Muscle of back (tissue), 3 donors: ENCODE measurements at regions not wholly inside any gene's neighbourhood (a gene's known extent, or its start where the extent isn't known, plus 50 kb on each side); places are given as distances from the start of the nearest gene placed in this dataset.

ENCODE experiments used
- DNase-seq, 3 donors: peaks; one replicate each; pipeline versions ENCODE4 v3.0.0 to v3.0.0-alpha.2; 2013

DNA sequence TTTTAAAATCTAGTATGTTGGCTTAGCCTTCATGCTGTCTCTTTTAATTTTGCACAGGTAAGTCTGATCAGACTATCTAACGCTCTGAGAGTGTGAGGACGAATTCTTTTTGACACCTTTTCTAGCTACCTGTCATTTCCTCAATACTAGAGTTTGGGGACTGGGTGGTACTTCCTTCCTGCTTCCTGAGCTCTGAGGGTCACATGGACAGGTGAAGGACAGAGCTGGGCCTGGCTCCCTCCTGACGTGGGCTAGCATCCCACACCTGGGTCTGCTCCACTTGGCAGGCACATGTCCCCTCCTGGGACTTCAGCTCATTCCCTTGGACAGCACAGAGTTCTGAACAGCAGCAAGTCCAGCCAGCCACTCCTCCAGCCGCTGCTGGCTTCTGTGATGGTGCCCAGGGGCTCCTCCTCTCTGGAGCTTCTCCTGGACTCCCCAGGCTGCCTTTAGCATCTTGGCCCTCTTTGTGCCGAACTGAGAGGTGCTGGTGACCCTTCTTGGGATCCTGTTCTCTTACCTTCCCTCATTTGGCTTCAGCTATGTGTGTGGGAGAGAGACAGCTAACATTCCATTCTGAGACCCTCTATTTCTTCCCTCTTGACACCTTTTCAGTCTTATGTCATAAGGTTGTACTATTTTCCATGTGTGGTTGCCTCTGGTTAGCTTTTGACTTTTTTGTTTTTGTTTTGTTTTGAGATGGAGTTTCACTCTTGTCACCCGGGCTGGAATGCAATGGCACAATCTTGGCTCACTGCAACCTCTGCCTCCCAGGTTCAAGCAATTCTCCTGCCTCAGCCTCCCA lies 106.9 kb downstream of the B3GNT2 start:
- DNase-seq, result no peak

DNA sequence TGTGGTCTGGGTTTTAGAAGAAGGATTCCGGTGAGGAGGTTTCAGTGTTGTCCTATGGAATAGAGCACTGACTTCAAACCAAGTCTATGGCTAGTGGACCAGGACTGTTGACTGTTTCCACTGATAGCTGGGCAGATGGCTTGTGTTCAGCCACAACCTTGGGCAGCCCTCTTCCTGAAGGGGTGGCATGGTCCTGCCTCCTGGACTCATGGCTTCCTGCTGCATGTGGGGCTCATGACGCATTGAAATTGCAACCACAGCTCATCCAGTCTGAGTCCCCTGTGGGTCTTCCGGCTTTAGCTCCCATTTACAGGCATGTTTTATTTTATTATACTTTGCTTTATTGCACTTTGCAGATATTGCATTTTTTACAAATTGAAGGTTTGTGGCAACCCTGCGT lies 105.0 kb downstream of the B3GNT2 start:
- no peak for DNase-seq

DNA sequence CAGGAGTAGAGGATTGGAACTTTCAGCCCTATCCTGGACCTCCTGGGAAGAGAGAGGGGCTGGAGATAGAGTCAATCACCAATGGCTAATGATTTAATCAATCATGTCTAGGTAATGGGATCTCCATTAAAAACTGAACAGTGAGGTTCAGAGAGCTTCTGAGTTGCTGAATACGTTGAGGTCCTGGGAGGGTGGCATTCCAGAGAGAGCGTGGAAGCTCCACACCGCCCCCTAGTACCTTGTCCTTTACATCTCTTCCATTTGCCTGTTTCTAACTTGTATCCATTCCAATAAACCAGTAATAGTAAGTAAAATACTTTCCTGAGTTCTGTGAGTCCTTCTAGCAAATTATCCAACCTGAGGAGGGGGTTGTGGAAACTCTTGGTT lies 101.7 kb downstream of the B3GNT2 start:
- DNase-seq, result no peak

- no peak for DNase-seq
Observed at GRCh38 chr2:62296832-62297623, 101.1 kb downstream of the B3GNT2 start.

GRCh38 chr2:62296034-62296831 lies 100.3 kb downstream of the B3GNT2 start:
- no peak for DNase-seq

DNA sequence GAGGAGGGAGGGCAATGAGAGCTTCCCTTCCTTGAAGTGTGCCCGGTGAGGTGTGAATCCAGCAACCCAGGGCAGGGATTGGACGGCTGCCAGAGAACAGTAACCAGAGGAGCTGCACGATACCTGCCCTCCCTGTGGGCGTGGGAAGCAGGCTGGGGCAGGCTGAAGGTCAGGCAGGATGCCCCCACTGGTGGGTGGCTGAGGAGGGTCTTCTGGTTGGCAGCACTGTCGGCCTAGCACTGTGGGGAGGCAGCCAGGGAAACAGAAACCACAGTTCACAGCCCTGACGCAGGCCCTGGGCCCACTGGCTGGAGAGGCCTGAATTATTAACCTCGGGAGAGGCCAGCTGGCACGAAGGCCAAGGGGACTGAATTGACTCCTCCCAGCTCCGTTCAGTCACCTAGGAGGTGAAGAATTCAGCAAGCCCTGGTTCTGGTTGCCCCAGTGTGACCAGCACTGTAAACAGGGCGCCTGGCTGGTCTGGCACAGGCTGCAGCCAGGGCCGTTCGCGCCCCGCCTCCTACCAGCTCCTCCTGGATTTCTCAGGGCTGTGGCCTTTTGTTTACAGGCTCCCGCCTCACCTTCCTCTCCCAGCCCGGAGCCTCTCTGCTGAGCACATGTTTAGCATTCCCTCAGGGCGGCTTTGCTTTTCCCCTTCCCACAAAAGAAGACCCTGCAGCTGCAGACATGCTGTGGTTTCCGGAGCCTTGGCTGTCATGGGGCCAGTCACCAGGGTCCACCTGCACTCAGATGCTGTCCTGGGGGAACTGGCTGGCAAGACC lies 97.8 kb downstream of the B3GNT2 start:
- peak in 1 of 3 donors; percentile 72 for DNase-seq

DNA sequence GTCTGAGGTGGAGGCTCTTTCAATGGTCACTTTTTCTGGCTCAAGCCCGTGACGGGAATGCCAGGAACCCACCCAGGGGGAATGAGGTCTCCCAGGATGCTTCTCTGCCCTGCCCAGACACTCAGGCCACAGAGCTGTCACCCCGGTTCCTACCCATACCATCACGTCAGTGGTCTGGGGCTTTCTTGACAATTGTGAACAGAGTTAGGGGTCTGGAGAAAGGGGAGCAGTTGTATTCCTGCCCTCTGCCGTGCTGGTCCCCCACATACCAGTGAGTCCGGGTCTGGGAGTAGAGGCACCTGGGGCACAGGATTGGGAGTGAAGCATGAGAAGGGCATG lies 97.2 kb downstream of the B3GNT2 start:
- DNase-seq, result peak in 1 of 3 donors; percentile 27

DNA sequence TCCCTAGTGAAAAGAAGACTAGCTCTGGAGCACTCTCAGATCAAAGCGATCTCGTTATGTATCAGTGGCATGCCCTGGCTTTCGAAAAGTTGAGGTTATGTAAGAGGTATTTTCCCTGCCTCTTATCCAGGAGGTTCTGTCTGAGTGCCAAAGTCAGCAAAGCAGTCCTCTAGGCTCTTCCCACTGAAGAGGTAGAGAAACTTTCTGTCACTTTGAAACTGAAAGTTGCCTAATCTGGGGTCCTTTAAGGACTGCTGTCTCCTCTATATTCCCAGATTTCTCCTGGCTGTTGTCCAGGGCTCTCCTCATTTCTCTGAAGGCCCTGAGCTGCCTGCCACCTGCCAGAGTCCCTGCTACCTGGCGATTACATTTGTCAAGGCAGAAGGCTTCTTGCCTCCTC lies 96.3 kb downstream of the B3GNT2 start:
- peak in 1 of 3 donors; percentile 56 for DNase-seq

GRCh38 chr2:62291517-62292137 lies 95.7 kb downstream of the B3GNT2 start:
- DNase-seq, result no peak

- no peak for DNase-seq
Observed at GRCh38 chr2:62291052-62291451, 95.1 kb downstream of the B3GNT2 start.

- peak; percentile 53 to 81 (median 60) for DNase-seq
Observed at GRCh38 chr2:62287899-62288880, 92.3 kb downstream of the B3GNT2 start.

DNA sequence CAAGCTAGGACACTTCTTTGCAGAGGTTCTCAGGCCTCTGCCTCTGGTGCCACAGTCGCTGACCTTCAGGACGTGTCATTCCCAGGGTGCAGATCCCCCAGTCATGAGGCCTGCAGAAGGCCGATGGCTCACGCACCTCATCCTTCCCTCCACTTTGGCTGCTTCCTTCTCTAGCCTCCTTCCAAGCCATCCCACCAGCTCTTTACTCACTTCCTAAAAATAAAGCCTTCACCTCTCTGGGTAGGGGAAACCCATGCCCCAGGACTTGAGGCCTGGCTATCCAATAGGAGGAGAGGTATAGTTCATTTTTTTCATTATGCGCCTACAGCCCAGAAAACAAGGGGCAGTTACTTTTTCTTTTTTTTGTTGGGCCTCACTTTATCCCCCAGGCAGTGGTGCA lies 91.4 kb downstream of the B3GNT2 start:
- no peak for DNase-seq

DNA sequence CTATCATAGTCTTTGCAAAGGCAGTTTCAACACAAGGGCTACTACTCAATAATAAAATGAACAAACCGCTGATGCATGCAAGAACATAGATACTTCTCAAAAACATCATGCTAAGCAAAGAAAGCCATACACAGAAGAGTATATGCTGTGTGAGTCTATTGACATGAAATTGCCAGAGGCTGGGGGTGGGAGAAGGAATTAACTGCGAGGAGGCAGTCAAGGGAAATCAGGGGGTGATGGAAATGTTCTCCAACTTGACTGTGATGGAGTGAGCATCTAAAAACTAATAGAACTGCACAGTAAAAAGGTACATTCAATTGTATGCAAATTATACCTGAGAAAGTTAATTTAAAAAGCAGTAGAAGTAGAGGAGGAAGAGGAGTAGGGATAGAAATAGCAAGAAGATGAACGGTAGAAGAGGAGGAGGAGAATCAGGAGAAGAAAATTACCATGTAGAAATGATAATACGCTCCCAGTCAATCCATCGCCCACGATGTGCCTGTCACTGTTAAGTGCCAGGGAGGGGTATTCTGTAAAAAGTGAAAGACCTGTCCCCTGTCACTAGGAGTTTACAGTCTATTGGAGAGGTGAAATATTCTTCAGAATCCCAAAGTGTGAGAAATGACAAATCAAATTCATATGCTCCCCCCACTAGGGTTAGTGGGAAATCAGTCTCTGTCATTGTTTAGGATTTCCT lies 90.3 kb downstream of the B3GNT2 start:
- DNase-seq, result no peak

GRCh38 chr2:62284980-62285379 lies 89.1 kb downstream of the B3GNT2 start:
- no peak for DNase-seq

DNA sequence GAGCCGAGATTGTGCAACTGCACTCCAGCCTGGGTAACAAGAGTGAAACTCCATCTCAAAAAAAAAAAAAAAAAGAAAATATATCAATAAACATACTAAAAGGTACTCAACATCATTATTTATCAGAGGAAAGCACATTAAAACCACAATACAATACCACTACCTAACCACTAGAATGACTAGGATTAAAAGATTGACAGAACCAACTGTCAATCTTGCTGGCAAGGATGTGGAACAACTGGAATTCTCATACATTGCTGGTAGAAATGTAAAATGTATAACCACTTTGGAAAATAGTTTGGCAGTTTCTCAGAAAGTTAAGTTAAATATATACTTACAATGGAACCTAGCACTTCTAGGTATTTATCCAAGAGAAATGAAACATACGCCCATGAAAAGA lies 88.6 kb downstream of the B3GNT2 start:
- DNase-seq, result no peak

DNA sequence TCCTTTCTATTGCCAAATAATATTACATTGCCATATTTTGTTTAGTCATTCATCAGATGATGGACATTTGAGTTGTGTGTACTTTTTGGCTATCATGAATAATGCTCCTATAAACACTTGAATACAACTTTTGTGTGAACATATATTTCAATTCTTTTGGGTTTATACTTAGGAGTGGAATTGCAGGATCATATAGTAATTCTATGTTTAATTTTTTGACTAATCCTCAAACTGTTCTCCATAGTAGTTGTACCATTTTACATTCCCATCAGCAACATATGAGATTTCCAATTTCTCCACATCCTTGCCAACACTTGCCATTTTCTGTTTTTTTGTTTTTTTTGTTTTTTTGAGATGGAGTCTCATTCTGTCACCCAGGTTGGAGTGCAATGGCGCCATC lies 87.2 kb downstream of the B3GNT2 start:
- DNase-seq, result no peak

- DNase-seq, result no peak
Observed at GRCh38 chr2:62281663-62282062, 85.7 kb downstream of the B3GNT2 start.

DNA sequence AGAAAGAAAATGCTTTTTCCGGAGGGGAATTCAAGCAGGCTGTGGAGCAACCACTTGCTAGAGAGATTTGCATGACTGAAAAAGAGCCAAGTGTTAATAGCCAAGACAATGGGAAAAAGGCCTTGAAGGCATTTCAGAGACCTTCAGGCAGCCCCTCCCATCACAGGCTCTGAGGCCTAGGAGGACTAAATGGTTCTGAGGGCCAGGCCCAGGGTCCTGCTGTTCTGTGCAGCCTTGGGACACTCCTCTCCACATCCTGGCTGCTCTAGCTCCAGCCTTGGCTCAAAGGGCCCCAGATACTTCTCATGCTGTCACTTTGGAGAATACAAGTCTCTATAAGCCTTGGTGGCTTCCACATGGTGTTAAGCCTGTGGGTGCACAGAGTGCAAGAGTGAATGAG lies 81.8 kb downstream of the B3GNT2 start:
- DNase-seq, result no peak
